NCI-H526 (cell line): ENCODE measurements at regions not wholly inside any gene's neighbourhood (a gene's known extent, or its start where the extent isn't known, plus 50 kb on each side); places are given as distances from the start of the nearest gene placed in this dataset.

ENCODE experiments used
- DNase-seq, 2 experiments: peaks; one replicate each; lab custom pipeline; 2025; lab: John Stamatoyannopoulos, UW

DNA sequence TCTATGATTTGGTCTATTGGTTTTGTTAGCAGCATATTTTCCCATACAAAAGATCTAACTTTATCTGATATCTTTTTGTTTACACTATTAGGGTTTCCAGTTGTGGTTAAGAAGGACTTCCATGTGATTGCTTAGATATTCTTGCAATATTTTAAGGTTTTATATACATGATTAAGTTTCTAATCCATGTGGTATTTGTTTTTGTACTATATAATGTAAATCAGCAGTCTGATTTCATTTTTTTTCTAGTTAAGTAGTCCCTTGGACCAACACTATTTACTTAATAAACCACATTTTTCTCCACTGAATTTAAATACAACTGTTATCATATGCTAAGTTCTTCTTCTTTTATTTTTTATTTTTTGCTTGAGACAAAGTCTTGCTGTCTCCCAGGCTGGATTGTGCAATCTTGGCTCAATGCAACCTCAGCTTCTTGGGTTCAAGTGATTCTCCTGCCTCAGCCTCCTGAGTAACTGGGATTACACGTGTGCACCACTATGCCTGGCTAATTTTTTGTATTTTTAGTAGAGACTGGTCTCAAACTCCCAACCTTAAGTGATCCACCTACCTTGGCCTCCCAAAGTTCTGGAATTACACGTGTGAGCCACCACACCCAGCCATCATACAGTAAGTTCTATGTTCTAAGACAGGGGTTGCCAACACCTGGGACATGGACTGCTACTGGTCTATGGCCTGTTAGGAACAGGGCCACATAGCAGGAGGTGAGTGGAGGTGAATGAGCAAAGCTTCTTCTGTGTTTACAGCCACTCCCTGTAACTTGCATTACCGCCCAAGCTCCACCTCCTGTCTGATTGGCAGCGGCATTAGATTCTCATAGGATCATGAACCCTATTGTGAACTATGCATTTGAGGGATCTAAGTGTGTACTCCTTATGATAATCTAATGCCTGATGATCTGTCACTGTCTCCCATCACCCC is 58.5 kb upstream of the RAB27B start:
- DNase-seq = no peak

DNA sequence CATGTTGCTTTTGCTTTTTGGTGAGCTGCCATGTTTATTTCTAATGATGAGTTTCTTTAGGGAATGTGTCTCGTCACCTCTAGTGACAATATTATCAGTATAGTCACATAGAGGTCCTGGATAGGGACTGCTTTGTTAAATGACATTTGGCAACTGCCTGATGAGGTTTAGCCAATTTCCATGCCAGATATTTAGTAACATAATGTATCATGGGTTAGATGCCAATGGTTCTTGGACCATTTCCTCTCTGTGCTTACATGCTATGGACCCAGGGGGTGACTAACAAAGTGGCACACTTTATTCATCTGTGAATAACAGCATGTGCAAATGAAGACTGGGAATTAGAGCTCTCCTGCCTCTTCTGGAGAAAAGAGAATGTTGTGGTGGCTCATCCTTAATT is 56.2 kb upstream of the RAB27B start:
- DNase-seq = no peak

DNA sequence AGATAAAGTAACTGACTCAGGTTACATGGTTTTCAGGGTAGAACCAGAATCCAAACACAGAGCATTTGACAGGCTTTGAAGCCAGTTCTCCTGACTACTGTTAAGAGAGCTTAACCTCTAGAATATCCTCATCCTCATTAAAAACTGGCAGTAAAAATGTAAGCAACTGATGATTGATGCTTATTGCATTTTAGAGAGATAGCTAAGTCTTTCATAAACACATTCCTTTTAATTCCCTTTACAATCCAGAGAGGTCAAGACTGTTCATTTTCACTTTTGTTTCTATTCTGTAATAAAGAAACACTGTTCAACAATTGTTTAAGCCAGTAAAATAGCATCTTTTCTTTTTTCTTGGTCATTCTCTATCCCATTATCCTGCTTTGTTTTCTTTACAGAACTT is 53.9 kb upstream of the RAB27B start:
- no peak for DNase-seq

DNA sequence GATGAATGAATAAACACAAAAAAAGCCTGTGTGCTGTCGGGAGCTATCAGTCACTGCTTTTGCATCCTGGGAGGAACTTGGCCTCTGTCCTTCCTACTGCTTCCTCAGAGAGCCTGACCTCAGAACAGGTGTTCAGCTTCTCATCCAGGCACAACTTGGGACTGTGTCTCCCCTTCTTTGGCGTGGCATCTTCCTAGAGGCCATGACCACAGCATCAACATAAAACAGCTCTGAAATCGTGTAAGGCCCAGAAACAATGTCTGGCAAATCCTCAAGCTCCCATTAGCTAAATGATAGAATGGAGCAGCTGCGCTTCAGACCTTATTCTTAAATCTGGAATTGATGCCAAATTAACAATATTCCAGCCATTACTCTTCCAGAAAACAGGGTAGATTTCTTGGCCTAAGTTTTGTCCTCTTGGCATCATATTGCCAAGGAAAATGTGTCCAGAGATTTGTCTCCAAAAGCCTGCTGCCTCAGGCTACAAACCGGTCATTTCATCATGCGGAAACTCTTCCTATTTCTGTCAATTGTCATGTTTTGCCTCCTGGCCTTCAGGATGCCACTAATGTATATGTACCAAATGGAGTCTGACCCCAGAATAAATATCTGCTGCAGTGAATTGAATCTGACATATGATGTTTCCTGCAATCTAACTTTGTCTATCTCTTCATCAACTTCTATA is 53.2 kb upstream of the RAB27B start:
- DNase-seq = no peak

DNA sequence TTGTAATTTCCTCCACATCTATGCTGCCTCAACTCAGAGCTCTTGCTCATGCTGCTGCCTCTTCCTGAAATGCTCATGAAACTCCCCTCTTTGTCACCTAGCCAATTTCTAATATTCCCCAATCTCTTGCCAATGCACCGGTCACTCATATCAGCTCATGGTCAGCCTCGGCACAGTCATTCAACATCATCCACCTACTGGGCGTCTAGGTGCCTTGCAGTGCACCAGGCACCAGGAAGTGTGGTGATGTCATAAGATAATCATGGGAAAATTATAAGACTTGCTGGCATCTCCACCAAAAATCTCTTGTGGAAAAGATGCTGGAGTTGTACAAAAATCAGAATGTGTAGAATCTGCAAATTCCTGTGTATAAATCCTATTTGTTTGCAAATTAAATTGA is 52.6 kb upstream of the RAB27B start:
- DNase-seq = no peak

DNA sequence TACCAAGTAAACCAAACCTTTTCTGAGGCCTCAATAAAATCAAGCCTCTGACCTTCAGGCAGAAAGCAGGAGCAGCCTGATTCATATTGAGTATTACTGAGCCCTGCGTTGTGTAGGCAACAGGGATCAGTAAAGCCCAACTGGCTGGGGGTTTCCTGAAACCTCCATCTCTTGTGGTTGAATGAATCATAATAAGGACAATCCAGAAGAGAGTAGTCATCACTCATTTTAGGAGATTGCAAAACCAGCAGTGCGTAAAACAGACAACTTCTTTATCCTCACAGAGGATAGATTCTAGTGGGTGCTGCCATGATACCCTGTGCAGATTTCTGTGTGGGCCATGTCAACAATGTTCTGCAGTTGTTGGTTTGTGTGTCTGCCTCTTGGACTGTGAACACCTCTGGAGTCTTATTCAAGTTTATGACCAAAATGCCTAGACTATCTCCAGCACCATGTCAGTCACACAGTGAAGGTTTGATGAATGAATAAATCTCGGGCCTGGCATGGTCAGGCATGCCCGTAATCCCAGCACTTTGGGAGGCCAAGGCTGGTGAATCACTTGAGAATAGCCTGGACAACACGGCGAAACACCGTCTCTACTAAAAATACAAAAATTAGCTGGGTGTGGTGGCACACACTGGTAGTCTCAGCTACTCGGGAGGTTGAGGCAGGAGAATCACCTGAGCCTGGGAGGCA is 51.8 kb upstream of the RAB27B start:
- DNase-seq = no peak

DNA sequence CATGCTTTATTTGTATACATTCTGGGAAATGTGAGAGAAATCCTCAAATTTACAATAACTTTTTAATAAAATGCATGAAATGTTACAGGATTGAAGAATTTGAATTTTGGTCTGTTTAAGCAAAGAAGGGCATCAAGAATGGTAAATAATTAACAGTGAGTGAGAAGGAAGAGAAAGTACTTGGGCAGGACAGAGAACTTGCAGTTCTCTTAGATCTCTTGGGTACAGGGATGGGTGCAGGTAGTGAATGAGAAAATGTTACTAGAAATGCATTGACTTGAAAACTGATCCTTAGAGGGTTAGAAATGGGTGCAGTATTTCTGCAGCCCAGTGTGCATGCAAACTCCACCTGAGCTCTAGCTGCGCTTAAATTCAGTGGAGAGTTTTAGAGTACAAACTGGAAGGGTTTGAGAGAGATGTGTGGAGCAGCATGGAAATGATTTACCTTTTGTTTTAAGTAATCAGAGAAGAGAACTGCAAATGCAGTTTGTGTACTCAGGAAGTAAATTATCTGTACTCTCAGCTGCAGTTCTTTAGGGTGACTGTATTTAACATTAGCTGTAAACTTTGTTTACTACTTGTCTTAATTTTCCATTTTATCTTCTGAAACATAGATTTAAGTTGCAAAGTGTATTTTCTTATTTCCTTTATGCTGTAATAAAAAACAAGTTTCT is 51.0 kb upstream of the RAB27B start:
- DNase-seq = no peak

DNA sequence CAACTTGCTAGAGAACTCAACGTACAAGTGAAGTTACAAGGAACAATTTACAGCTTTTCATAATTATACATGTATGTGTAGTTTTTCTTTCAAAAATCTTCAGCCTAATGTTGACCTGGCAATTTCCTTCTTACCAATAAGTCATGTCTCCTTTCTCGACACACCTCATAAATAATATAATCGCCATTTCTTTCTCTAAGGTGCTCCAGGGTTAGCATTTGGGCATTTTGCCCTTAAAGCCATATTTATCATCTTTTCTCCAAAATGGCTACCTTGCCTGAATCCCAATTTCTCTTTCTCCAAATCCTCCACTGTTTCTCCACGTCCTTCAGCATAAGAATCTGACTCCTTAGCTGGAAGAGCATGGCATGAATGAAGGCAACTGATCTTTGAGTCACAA is 50.3 kb upstream of the RAB27B start:
- no peak for DNase-seq
